Adrenal gland (tissue), 9 donors: ENCODE measurements at regions not wholly inside any gene's neighbourhood (a gene's known extent, or its start where the extent isn't known, plus 50 kb on each side); places are given as distances from the start of the nearest gene placed in this dataset.

ENCODE experiments used
- DNase-seq, 7 donors: peaks; one replicate each; pipeline ENCODE4 v3.0.0-alpha.2; 2019 to 2020
- H3K27ac ChIP-seq, 5 donors: fragments of 200-600 bp; sonication (generic) in 4 of 5; 1 replicate in 3 of 5; 2 replicates in 2 of 5; pipeline versions ENCODE4 v1.5.1 to v1.8.0; 2016 to 2020; ENCODE audit warnings: mild to moderate bottlenecking in 1 of 5
- H3K27me3 ChIP-seq: fragments of 200-600 bp; 2 replicates; pipeline ENCODE4 v1.8.0; 2021
- H3K36me3 ChIP-seq, 2 donors: fragments of 200-600 bp; replicated peaks in 1 of 2; 1 replicate in 1 of 2; 2 replicates in 1 of 2; pipeline versions ENCODE4 v1.5.1 to v1.8.0; 2018 to 2022
- H3K4me1 ChIP-seq, 2 donors: fragments of 200-600 bp; replicated peaks in 1 of 2; 1 replicate in 1 of 2; 2 replicates in 1 of 2; pipeline versions ENCODE4 v1.5.1 to v1.8.0; 2018 to 2021
- H3K4me3 ChIP-seq, 4 donors: fragments of 200-600 bp; sonication (generic) in 3 of 4; one replicate each; pipeline ENCODE4 v1.5.1; 2016 to 2018
- H3K9me3 ChIP-seq, 3 donors: fragments of 200-600 bp; sonication (generic) in 1 of 3; replicated peaks in 1 of 3; 1 replicate in 2 of 3; 2 replicates in 1 of 3; pipeline versions ENCODE4 v1.5.1 to v1.8.0; 2016 to 2021
- CTCF ChIP-seq, 6 experiments: fragments of 450-650 bp in 4 of 6; fragments of 200-600 bp in 2 of 6; sonication (generic) in 1 of 6; IDR thresholded peaks; 1 replicate in 5 of 6; 2 replicates in 1 of 6; pipeline versions ENCODE4 v1.5.1 to v1.8.0; 2016 to 2021; ENCODE audit warnings: antibody characterized with exemption in 6 of 6, mild to moderate bottlenecking in 2 of 6, moderate library complexity in 1 of 6
- POLR2A ChIP-seq, 2 donors: fragments of 450-650 bp; IDR thresholded peaks; one replicate each; pipeline ENCODE4 v1.6.1; 2017; ENCODE audit warnings: antibody characterized with exemption in 2 of 2, mild to moderate bottlenecking in 2 of 2, moderate library complexity in 1 of 2
- WGBS, 4 donors: extraction: QIAGEN DNeasy Blood & Tissue Kit in 2 of 4; methylation state at CpG; one replicate each; pipeline versions ENCODE4 v1.1.5 to v1.1.7; 2013 to 2017; 5-methylcytosine and 5-hydroxymethylcytosine counted together
- intact Hi-C, 2 donors: fragments of 100-400 bp; cut with DNase I; formaldehyde crosslinking; loops; one replicate each; pipeline versions ENCODE4 v1.14.1 to v1.15.0; 2022 to 2023
- donor health status: healthy with polysubstance abuse.
- donor health status: Bipolar disorder and iron deficiency.
- donor health status: DM: yes; HTN: yes; CAD: no.
- donor health status: DM: no; HTN: no; CAD: no.
- donor health status: DM: no; HTN: no; CAD: no.

GRCh38 chr1:168888418-168888817, 159.4 kb upstream of the DPT start:
- TF ChIP-seq POLR2A (IDR thresholded peaks at IDR 0.05) (no peak), CTCF (IDR thresholded peaks at IDR 0.05) (no peak)
- Histone ChIP-seq H3K4me1 (no peaks in the 10 kb centered on the region), H3K27ac (no peak overlapping the region), H3K36me3 (no peaks in the 10 kb centered on the region), H3K9me3 (no peaks in the 10 kb centered on the region), H3K27me3 (no peaks in the 10 kb centered on the region), H3K4me3 (no peak overlapping the region)
- intact Hi-C loops: no loop called here
- no peak for DNase-seq
- WGBS, 4 donors: 27 to 45% (median 34%) methylated on average over 2 of the region's 2 CpGs

GRCh38 chr1:168892931-168893330, 163.9 kb upstream of the DPT start:
- DNase-seq: no peak
- Histone ChIP-seq H3K4me1 (no peaks in the 10 kb centered on the region), H3K27ac (no peak overlapping the region), H3K4me3 (no peak overlapping the region), H3K36me3 (no peaks in the 10 kb centered on the region), H3K27me3 (no peaks in the 10 kb centered on the region), H3K9me3 (no peaks in the 10 kb centered on the region)
- intact Hi-C loops: no loop called here
- WGBS, 4 donors: 71 to 74% (median 73%) methylated on average over 3 of the region's 3 CpGs
- no peak for TF ChIP-seq CTCF (IDR thresholded peaks at IDR 0.05)
- TF ChIP-seq POLR2A (IDR thresholded peaks at IDR 0.05): no peak

- H3K27me3 ChIP-seq: no peaks in the 10 kb centered on the region
- H3K36me3 ChIP-seq: no peaks in the 10 kb centered on the region
- TF ChIP-seq POLR2A (IDR thresholded peaks at IDR 0.05) (no peak), CTCF (IDR thresholded peaks at IDR 0.05) (no peak)
- H3K9me3 ChIP-seq: no peaks in the 10 kb centered on the region
- no peak overlapping the region for H3K27ac ChIP-seq
- intact Hi-C loops: no loop called here
- WGBS, 4 donors: 79 to 91% (median 82%) methylated on average over 3 of the region's 3 CpGs
- DNase-seq: no peak
- no peaks in the 10 kb centered on the region for H3K4me1 ChIP-seq
- H3K4me3 ChIP-seq: no peak overlapping the region
Observed at GRCh38 chr1:168893359-168893801, 164.4 kb upstream of the DPT start.

GRCh38 chr1:168894397-168894903, 165.4 kb upstream of the DPT start:
- Histone ChIP-seq H3K4me3 (no peak overlapping the region), H3K27me3 (no peaks in the 10 kb centered on the region), H3K27ac (no peak overlapping the region), H3K9me3 (no peaks in the 10 kb centered on the region), H3K4me1 (no peaks in the 10 kb centered on the region), H3K36me3 (no peaks in the 10 kb centered on the region)
- WGBS, 4 donors: 60 to 66% (median 63%) methylated on average over 4 of the region's 4 CpGs
- no peak for DNase-seq
- no peak for TF ChIP-seq POLR2A (IDR thresholded peaks at IDR 0.05)
- no peak for TF ChIP-seq CTCF (IDR thresholded peaks at IDR 0.05)
- intact Hi-C loops: no loop called here
